Psoas muscle (tissue), 7 donors: ENCODE measurements at regions not wholly inside any gene's neighbourhood (a gene's known extent, or its start where the extent isn't known, plus 50 kb on each side); places are given as distances from the start of the nearest gene placed in this dataset.

ENCODE experiments used
- ATAC-seq, 4 donors: fragments of 200-7000 bp; cut with Tn5 transposase; one replicate each; pipeline ENCODE4 v1.9.1; 2020; ENCODE audit warnings: moderate library complexity in 3 of 4, mild to moderate bottlenecking in 2 of 4
- DNase-seq, 2 donors: peaks; one replicate each; pipeline ENCODE4 v3.0.0-alpha.2; 2020
- H3K27ac ChIP-seq: fragments of 200-600 bp; one replicate; pipeline ENCODE4 v1.8.0; 2022
- H3K27me3 ChIP-seq, 3 donors: fragments of 200-600 bp in 1 of 3; one replicate each; pipeline versions ENCODE4 v1.6.1 to v1.8.0; 2013 to 2022; ENCODE audit warnings: low read length in 2 of 3, mild to moderate bottlenecking in 2 of 3, moderate library complexity in 1 of 3; ENCODE audit not compliant: insufficient read depth in 3 of 3
- H3K36me3 ChIP-seq, 2 donors: fragments of 200-600 bp in 1 of 2; one replicate each; pipeline versions ENCODE4 v1.6.1 to v1.8.0; 2013 to 2022; ENCODE audit warnings: low read depth in 1 of 2, mild to moderate bottlenecking in 1 of 2, moderate library complexity in 1 of 2; ENCODE audit not compliant: insufficient read depth in 1 of 2
- H3K4me1 ChIP-seq: fragments of 200-600 bp; one replicate; pipeline ENCODE4 v1.8.0; 2022
- H3K4me3 ChIP-seq: fragments of 200-600 bp; one replicate; pipeline ENCODE4 v1.8.0; 2022; ENCODE audit warnings: mild to moderate bottlenecking
- H3K9me3 ChIP-seq: fragments of 200-600 bp; one replicate; pipeline ENCODE4 v1.8.0; 2022
- WGBS, 3 donors: extraction: QIAGEN DNeasy Blood & Tissue Kit; methylation state at CpG; one replicate each; pipeline versions ENCODE4 v1.1.6 to v1.1.7; 2013; 5-methylcytosine and 5-hydroxymethylcytosine counted together
- intact Hi-C, 2 donors: fragments of 100-400 bp; cut with DNase I; formaldehyde crosslinking; loops; one replicate each; pipeline versions ENCODE4 v1.11.0 to v1.14.2; 2022
- TF ChIP-seq, protein P1 (sequence below): fragments of 200-600 bp; IDR thresholded peaks from one replicate; pipeline ENCODE4 v1.8.0; 2022; ENCODE audit warnings: antibody characterized with exemption
- donor health status: healthy with polysubstance abuse.
- donor health status: DM: no; HTN: no; CAD: no; lungs with moderate emphysema.
- donor health status: Bipolar disorder and iron deficiency.
- donor health status: healthy.
- donor health status: DM: yes; HTN: yes; CAD: no.
- donor health status: DM: no; HTN: no; CAD: no.
- donor health status: DM: yes; HTN: yes; CAD: no.

DNA sequence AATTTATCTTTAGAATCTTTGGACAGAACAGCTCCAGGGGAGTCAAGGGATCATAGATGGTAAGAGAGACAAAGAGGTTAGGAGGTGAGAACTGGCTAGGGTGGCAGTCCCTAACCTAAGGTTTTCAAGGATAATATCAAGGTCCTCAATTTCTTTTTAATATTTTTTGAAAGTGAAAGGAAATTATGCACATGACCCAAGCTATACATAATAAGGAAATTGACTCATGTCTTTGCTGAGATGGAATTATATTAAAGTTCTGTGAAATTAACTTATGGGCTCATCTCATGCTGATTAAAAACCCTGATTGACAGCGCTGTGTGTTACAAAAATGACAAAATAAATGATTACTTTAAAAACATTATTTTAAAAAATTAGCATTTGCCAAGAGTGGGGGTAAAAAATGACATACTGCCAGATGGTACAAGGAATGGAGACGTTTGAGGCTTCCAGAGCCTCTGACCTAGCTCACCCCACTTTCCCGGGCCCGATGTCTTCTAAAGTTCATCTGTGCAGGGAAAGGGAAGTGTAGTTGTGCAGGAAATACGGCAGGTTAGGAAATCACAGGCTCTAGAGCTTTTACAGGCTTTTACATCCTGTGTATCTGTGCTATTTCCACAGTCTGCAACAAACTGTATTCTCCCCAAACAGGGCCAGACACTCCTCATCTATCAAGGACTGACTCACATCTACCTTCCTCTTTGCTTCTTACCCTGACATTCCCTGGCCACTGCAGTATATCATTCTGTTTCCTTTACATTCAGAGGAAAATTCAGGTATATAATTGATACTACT lies 185.6 kb upstream of the PRSS58 start:
- H3K4me3 ChIP-seq = no peak overlapping the region
- 44 to 52% (median 50%) methylated on average over 5 of the region's 5 CpGs for WGBS, 3 donors
- H3K9me3 ChIP-seq = no peaks in the 10 kb centered on the region
- intact Hi-C loops = no loop called here
- ATAC-seq (no peak), DNase-seq (no peak)
- TF ChIP-seq, protein P1, sequence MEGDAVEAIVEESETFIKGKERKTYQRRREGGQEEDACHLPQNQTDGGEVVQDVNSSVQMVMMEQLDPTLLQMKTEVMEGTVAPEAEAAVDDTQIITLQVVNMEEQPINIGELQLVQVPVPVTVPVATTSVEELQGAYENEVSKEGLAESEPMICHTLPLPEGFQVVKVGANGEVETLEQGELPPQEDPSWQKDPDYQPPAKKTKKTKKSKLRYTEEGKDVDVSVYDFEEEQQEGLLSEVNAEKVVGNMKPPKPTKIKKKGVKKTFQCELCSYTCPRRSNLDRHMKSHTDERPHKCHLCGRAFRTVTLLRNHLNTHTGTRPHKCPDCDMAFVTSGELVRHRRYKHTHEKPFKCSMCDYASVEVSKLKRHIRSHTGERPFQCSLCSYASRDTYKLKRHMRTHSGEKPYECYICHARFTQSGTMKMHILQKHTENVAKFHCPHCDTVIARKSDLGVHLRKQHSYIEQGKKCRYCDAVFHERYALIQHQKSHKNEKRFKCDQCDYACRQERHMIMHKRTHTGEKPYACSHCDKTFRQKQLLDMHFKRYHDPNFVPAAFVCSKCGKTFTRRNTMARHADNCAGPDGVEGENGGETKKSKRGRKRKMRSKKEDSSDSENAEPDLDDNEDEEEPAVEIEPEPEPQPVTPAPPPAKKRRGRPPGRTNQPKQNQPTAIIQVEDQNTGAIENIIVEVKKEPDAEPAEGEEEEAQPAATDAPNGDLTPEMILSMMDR = no peak
- H3K36me3 ChIP-seq = no peaks in the 10 kb centered on the region
- H3K4me1 ChIP-seq = no peaks in the 10 kb centered on the region
- no peaks in the 10 kb centered on the region for H3K27me3 ChIP-seq
- H3K27ac ChIP-seq = no peak overlapping the region

DNA sequence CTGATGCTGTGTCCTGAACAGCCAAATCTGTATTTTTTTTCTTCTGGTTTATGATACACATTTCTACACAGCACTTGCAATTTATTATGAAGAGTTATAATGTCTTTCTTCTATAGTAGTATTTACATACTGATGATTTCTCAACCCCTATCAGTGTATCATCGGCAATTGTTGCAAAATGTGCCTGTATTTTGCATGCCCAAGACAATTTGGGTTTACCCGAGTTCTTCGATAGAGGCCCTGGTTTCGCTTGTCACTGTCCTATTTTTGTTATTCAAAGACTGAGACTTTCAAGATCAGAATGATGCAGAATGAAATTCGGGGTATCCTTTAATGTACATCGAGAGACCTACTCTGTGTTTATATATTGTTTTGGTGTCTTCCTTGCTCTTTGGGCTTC lies 184.5 kb upstream of the PRSS58 start:
- no peaks in the 10 kb centered on the region for H3K4me1 ChIP-seq
- no peaks in the 10 kb centered on the region for H3K36me3 ChIP-seq
- no peaks in the 10 kb centered on the region for H3K9me3 ChIP-seq
- intact Hi-C loops = no loop called here
- no peak for ATAC-seq
- no peak for DNase-seq
- no peak overlapping the region for H3K4me3 ChIP-seq
- H3K27ac ChIP-seq = no peak overlapping the region
- TF ChIP-seq, protein P1 = no peak
- H3K27me3 ChIP-seq = no peaks in the 10 kb centered on the region
- 90 to 93% (median 93%) methylated on average over 6 of the region's 6 CpGs for WGBS, 3 donors

DNA sequence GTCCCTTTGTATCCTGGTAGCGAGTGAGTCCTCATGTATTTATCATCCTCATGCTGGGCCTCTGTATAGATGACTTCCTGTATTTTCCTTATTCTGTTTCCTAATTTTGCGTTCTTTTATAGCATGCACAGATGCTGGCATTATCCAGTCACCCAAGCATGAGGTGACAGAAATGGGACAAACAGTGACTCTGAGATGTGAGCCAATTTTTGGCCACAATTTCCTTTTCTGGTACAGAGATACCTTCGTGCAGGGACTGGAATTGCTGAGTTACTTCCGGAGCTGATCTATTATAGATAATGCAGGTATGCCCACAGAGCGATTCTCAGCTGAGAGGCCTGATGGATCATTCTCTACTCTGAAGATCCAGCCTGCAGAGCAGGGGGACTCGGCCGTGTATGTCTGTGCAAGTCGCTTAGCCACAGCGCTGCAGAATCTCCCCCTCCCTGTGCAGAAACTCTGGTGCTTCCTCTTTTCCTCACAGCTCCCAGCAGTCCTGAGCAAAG lies 183.1 kb upstream of the PRSS58 start:
- no peaks in the 10 kb centered on the region for H3K9me3 ChIP-seq
- intact Hi-C loops = no loop called here
- no peak overlapping the region for H3K27ac ChIP-seq
- no peaks in the 10 kb centered on the region for H3K4me1 ChIP-seq
- 67 to 68% (median 67%) methylated on average over 9 of the region's 9 CpGs for WGBS, 3 donors
- TF ChIP-seq, protein P1 = no peak
- H3K4me3 ChIP-seq = no peak overlapping the region
- ATAC-seq (no peak), DNase-seq (no peak)
- H3K27me3 ChIP-seq = no peaks in the 10 kb centered on the region
- H3K36me3 ChIP-seq = no peaks in the 10 kb centered on the region

DNA sequence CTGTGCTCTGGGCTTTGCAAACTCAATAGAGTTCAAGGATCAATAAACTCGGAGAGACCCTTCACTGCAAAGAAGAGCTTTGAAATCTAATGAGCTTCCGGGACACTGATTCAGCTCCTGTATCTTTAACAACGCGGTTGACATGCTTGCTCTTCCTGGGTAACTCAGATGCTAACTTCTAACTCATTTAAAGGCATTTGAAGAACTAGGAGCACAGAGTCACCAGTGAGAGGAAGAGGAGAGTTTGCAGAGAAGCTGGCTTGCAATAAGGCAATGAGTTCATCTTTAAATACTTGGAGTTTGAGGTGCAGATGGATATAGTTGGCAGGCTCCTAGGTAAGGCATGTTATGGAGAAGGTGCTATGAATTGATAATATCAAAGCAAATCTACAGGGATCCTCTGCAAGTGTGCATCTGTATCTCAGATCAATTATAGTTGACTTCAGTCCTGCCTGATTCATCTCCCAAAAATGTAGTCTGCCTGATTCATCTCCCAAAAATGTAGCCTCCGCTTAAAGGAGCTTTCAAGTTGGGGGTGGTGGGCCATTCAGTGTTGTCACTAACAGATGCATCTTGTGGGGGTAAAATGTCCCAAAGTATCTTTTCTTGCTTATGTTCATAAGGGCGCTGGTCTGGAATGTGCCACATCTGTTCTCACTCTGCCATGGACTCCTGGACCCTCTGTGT lies 182.5 kb upstream of the PRSS58 start:
- intact Hi-C loops = no loop called here

More for the DNA sequence above, 182.5 kb upstream of the PRSS58 start:
- no peaks in the 10 kb centered on the region for H3K27me3 ChIP-seq
- ATAC-seq = no peak
- no peaks in the 10 kb centered on the region for H3K9me3 ChIP-seq
- DNase-seq = no peak
- H3K4me1 ChIP-seq = no peaks in the 10 kb centered on the region
- H3K36me3 ChIP-seq = no peaks in the 10 kb centered on the region
- TF ChIP-seq, protein P1 = no peak
- WGBS, 3 donors = 73 to 78% (median 76%) methylated on average over 6 of the region's 6 CpGs
- no peak overlapping the region for H3K4me3 ChIP-seq
- no peak overlapping the region for H3K27ac ChIP-seq
